CD14-positive monocyte (primary cell): ENCODE measurements at regions not wholly inside any gene's neighbourhood (a gene's known extent, or its start where the extent isn't known, plus 50 kb on each side); places are given as distances from the start of the nearest gene placed in this dataset.

Experiments
- DNase-seq, 3 donors: peaks; one replicate each; pipeline ENCODE4 v3.0.0-alpha.2; 2011 to 2022
- H2AFZ ChIP-seq: 2 replicates; pipeline ENCODE4 v1.6.0; 2012; ENCODE audit warnings: mild to moderate bottlenecking, low read depth, low read length, inconsistent platforms; ENCODE audit not compliant: insufficient read depth, poor library complexity, severe bottlenecking
- H3K27ac ChIP-seq, 2 donors: 1 replicate in 1 of 2; 2 replicates in 1 of 2; pipeline ENCODE4 v1.5.1; 2012 to 2013; ENCODE audit warnings: low read length in 2 of 2, control low read depth in 1 of 2, inconsistent platforms in 1 of 2, low read depth in 1 of 2, mild to moderate bottlenecking in 1 of 2
- H3K27me3 ChIP-seq, 2 donors: one replicate each; pipeline versions ENCODE4 v1.6.0 to v1.6.1; 2011 to 2013; ENCODE audit warnings: low read length in 2 of 2; ENCODE audit not compliant: control insufficient read depth in 2 of 2, insufficient read depth in 2 of 2
- H3K36me3 ChIP-seq, 2 donors: replicated peaks in 1 of 2; 1 replicate in 1 of 2; 2 replicates in 1 of 2; pipeline versions ENCODE4 v1.5.1 to v1.6.1; 2012 to 2013; ENCODE audit warnings: low read length in 2 of 2, control low read depth in 1 of 2, inconsistent platforms in 1 of 2, mild to moderate bottlenecking in 1 of 2; ENCODE audit not compliant: insufficient read depth in 2 of 2, control insufficient read depth in 1 of 2
- H3K4me1 ChIP-seq, 2 donors: 1 replicate in 1 of 2; 2 replicates in 1 of 2; pipeline versions ENCODE4 v1.5.1 to v1.6.1; 2012 to 2013; ENCODE audit warnings: low read length in 2 of 2, control low read depth in 1 of 2, inconsistent platforms in 1 of 2, mild to moderate bottlenecking in 1 of 2, moderate library complexity in 1 of 2; ENCODE audit not compliant: insufficient read depth in 2 of 2, control insufficient read depth in 1 of 2
- H3K4me2 ChIP-seq: replicated peaks from 2 replicates; pipeline ENCODE3; 2012; ENCODE audit warnings: low read length, moderate library complexity, mild to moderate bottlenecking; ENCODE audit not compliant: poor library complexity, severe bottlenecking; ENCODE audit errors: extremely low read depth
- H3K4me3 ChIP-seq, 3 experiments: fragments of 200-600 bp in 1 of 3; sonication (generic) in 1 of 3; replicated peaks in 1 of 3; 1 replicate in 2 of 3; 2 replicates in 1 of 3; pipeline ENCODE4 v1.5.1; 2011 to 2013; ENCODE audit warnings: low read length in 3 of 3, mild to moderate bottlenecking in 3 of 3, control low read depth in 2 of 3, low read depth in 2 of 3, inconsistent platforms in 1 of 3, moderate library complexity in 1 of 3
- H3K79me2 ChIP-seq: 2 replicates; pipeline ENCODE4 v1.6.0; 2012; ENCODE audit warnings: mild to moderate bottlenecking, control low read depth, inconsistent platforms, low read length, moderate library complexity; ENCODE audit not compliant: insufficient read depth
- H3K9ac ChIP-seq: 2 replicates; pipeline ENCODE4 v1.6.0; 2017; ENCODE audit warnings: low read length, mild to moderate bottlenecking; ENCODE audit not compliant: insufficient read depth, poor library complexity, severe bottlenecking
- H3K9me3 ChIP-seq, 2 donors: replicated peaks in 1 of 2; 1 replicate in 1 of 2; 2 replicates in 1 of 2; pipeline versions ENCODE4 v1.5.1 to v1.6.1; 2012 to 2013; ENCODE audit warnings: low read length in 2 of 2, control low read depth in 1 of 2; ENCODE audit not compliant: control insufficient read depth in 1 of 2, insufficient read depth in 1 of 2
- H4K20me1 ChIP-seq: 2 replicates; pipeline ENCODE4 v1.6.0; 2012; ENCODE audit warnings: mild to moderate bottlenecking, low read length, control low read depth, moderate library complexity; ENCODE audit not compliant: insufficient read depth
- H3K27ac Mint-ChIP-seq, 7 donors: one replicate each; pipeline ENCODE4 v1.8.0; 2020; ENCODE audit warnings: mild to moderate bottlenecking in 7 of 7, mixed read lengths in 7 of 7, moderate library complexity in 6 of 7, inconsistent platforms in 2 of 7
- H3K27me3 Mint-ChIP-seq, 3 donors: one replicate each; pipeline ENCODE4 v1.8.0; 2021 to 2022; ENCODE audit warnings: low read depth in 3 of 3, mild to moderate bottlenecking in 3 of 3, mixed read lengths in 3 of 3, moderate library complexity in 3 of 3, inconsistent platforms in 1 of 3
- H3K36me3 Mint-ChIP-seq, 2 donors: one replicate each; pipeline ENCODE4 v1.8.0; 2020; ENCODE audit warnings: mixed read lengths in 2 of 2, inconsistent platforms in 1 of 2, mild to moderate bottlenecking in 1 of 2
- H3K4me1 Mint-ChIP-seq: one replicate; pipeline ENCODE4 v1.8.0; 2020; ENCODE audit warnings: mild to moderate bottlenecking, mixed read lengths
- H3K4me3 Mint-ChIP-seq, 2 donors: one replicate each; pipeline ENCODE4 v1.8.0; 2020; ENCODE audit warnings: mild to moderate bottlenecking in 2 of 2, mixed read lengths in 2 of 2, moderate library complexity in 1 of 2
- H3K9me3 Mint-ChIP-seq, 7 donors: one replicate each; pipeline ENCODE4 v1.8.0; 2020 to 2022; ENCODE audit warnings: mixed read lengths in 7 of 7, mild to moderate bottlenecking in 6 of 7, moderate library complexity in 6 of 7, inconsistent platforms in 2 of 7
- WGBS: methylation state at CpG from one replicate; pipeline ENCODE4 v1.1.5; 2013; ENCODE audit warnings: missing lambda C conversion rate; ENCODE audit not compliant: insufficient coverage; 5-methylcytosine and 5-hydroxymethylcytosine counted together
- intact Hi-C, 2 donors: fragments of 100-400 bp; cut with micrococcal nuclease; formaldehyde crosslinking; loops; one replicate each; pipeline versions ENCODE4 v1.15.0 to v1.15.1; 2023
- TF ChIP-seq, protein P1 (sequence below): fragments of 200-600 bp; IDR thresholded peaks from one replicate; pipeline ENCODE4 v1.8.0; 2022; ENCODE audit warnings: antibody characterized with exemption, mild to moderate bottlenecking

DNA sequence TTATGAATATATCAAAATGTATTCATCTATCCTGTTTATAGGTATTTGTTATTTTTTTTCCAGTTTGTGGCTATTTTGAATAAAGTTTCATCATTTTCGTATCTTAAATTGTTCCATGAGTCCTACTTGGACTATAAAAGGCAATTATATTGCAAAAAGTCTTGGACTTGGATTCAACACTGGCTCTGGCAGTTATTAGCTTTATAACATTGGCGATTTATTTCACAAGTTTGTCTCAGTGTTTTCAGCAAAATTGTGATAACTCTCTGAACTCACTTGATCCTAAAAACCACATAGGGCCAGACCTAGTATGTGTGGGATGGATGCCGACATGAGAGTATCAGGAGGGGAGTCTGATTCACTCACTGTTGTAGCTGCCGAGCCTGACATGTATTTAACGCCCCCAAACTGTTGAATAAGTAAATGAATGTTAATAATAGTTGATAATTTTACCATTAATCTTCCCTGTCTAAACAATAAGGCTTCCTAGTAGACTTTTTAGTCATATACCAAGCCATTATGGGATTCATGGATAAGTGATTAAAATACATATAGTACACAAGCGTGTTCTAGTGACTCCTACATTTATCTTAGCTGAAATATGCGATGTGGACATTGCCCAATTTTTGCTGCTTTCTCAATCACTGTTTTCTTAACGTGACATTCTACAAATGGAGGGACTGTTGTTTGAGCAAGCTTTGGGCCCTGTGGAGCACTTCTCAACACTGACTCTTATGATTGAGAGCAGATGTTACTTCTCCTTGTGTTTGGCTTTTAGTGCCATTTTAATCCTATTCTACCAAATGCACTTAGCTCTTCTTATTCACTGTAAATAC, 907.6 kb downstream of the EPHA4 start:
- Histone ChIP-seq H3K27me3 (no peaks in the 10 kb centered on the region), H3K9ac (no peak overlapping the region), H3K4me2 (no peak overlapping the region), H3K36me3 (no peaks in the 10 kb centered on the region), H3K4me3 (no peak overlapping the region), H3K27ac (no peak overlapping the region), H3K79me2 (no peaks in the 10 kb centered on the region), H3K9me3 (no peaks in the 10 kb centered on the region), H3K4me1 (no peaks in the 10 kb centered on the region), H4K20me1 (no peaks in the 10 kb centered on the region), H2AFZ (no peak overlapping the region)
- WGBS = 67% methylated on average over 1 of the region's 8 CpGs
- DNase-seq = no peak
- Mint-ChIP-seq H3K9me3 (peaks cover 0 to 3% (median 0%) of the 10 kb centered on the region in 7 donors), H3K4me1 (no peaks in the 10 kb centered on the region), H3K36me3 (no peaks in the 10 kb centered on the region), H3K27me3 (no peaks in the 10 kb centered on the region), H3K4me3 (no peak overlapping the region), H3K27ac (no peak overlapping the region)
- intact Hi-C loops = no loop called here
- TF ChIP-seq, protein P1, sequence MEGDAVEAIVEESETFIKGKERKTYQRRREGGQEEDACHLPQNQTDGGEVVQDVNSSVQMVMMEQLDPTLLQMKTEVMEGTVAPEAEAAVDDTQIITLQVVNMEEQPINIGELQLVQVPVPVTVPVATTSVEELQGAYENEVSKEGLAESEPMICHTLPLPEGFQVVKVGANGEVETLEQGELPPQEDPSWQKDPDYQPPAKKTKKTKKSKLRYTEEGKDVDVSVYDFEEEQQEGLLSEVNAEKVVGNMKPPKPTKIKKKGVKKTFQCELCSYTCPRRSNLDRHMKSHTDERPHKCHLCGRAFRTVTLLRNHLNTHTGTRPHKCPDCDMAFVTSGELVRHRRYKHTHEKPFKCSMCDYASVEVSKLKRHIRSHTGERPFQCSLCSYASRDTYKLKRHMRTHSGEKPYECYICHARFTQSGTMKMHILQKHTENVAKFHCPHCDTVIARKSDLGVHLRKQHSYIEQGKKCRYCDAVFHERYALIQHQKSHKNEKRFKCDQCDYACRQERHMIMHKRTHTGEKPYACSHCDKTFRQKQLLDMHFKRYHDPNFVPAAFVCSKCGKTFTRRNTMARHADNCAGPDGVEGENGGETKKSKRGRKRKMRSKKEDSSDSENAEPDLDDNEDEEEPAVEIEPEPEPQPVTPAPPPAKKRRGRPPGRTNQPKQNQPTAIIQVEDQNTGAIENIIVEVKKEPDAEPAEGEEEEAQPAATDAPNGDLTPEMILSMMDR = no peak

DNA sequence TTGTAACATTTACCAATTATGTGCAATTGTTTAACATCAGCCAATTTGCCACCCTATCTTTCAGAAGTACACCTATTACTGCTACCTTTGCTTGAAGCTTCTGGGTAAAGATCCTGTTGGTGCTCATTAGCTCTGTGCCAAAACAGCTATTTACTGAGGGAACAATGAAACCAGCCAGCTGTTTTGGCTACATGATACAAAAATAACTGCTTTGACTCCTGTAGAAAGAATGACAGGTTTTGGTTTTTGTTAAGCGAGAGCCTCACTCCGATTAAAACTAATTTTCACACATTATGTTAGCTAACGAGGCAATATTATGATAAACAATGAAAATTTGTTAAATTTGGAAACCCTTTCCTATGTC, 907.0 kb downstream of the EPHA4 start:
- H3K79me2 ChIP-seq = no peaks in the 10 kb centered on the region
- no peak overlapping the region for H3K4me3 ChIP-seq
- peaks cover 0 to 3% (median 0%) of the 10 kb centered on the region in 7 donors for H3K9me3 Mint-ChIP-seq
- intact Hi-C loops = no loop called here
- H3K4me1 Mint-ChIP-seq = no peaks in the 10 kb centered on the region
- no CpG with 5 or more reads among the region's 3 CpGs for WGBS
- H3K36me3 Mint-ChIP-seq = no peaks in the 10 kb centered on the region
- no peak overlapping the region for H3K4me3 Mint-ChIP-seq
- no peaks in the 10 kb centered on the region for H3K27me3 Mint-ChIP-seq
- no peaks in the 10 kb centered on the region for H3K4me1 ChIP-seq
- no peaks in the 10 kb centered on the region for H3K27me3 ChIP-seq
- no peaks in the 10 kb centered on the region for H3K36me3 ChIP-seq
- no peak overlapping the region for H3K27ac Mint-ChIP-seq
- H3K9ac ChIP-seq = no peak overlapping the region
- no peaks in the 10 kb centered on the region for H4K20me1 ChIP-seq
- DNase-seq = no peak
- no peak overlapping the region for H3K4me2 ChIP-seq
- TF ChIP-seq, protein P1 = no peak
- H3K9me3 ChIP-seq = no peaks in the 10 kb centered on the region
- no peak overlapping the region for H3K27ac ChIP-seq
- no peak overlapping the region for H2AFZ ChIP-seq
